Testis (tissue), 2 donors: ENCODE measurements at regions not wholly inside any gene's neighbourhood (a gene's known extent, or its start where the extent isn't known, plus 50 kb on each side); places are given as distances from the start of the nearest gene placed in this dataset.

Experiments used
- DNase-seq: peaks from one replicate; pipeline ENCODE4 v3.0.0-alpha.2; 2019
- H3K27ac ChIP-seq, 2 donors: fragments of 200-600 bp; sonication (generic); one replicate each; pipeline ENCODE4 v1.5.1; 2019
- H3K27me3 ChIP-seq: fragments of 200-600 bp; sonication (generic); one replicate; pipeline ENCODE4 v1.5.1; 2019
- H3K36me3 ChIP-seq: fragments of 200-600 bp; sonication (generic); one replicate; pipeline ENCODE4 v1.5.1; 2017; ENCODE audit warnings: low read depth; ENCODE audit errors: missing control alignments
- H3K4me1 ChIP-seq: fragments of 200-600 bp; sonication (generic); one replicate; pipeline ENCODE4 v1.5.1; 2019
- H3K4me3 ChIP-seq, 2 donors: fragments of 200-600 bp; sonication (generic); one replicate each; pipeline ENCODE4 v1.5.1; 2017 to 2019
- H3K9me3 ChIP-seq: fragments of 200-600 bp; sonication (generic); one replicate; pipeline ENCODE4 v1.5.1; 2017
- CTCF ChIP-seq, 3 experiments: fragments of 450-650 bp in 2 of 3; fragments of 200-600 bp in 1 of 3; sonication (generic) in 1 of 3; IDR thresholded peaks; one replicate each; pipeline ENCODE4 v1.5.1; 2016 to 2019; ENCODE audit warnings: antibody characterized with exemption in 3 of 3, mild to moderate bottlenecking in 2 of 3, moderate library complexity in 1 of 3
- POLR2A ChIP-seq: fragments of 450-650 bp; IDR thresholded peaks from one replicate; pipeline ENCODE4 v1.6.1; 2017; ENCODE audit warnings: antibody characterized with exemption, mild to moderate bottlenecking, moderate library complexity
- WGBS, 2 donors: methylation state at CpG; one replicate each; pipeline ENCODE4 v1.1.5; 2018; 5-methylcytosine and 5-hydroxymethylcytosine counted together
- intact Hi-C: fragments of 100-400 bp; cut with DNase I; formaldehyde crosslinking; loops from one replicate; pipeline ENCODE4 v1.15.1; 2023; ENCODE audit warnings: low total_unique reads

- H3K4me3 ChIP-seq: no peak overlapping the region
- H3K4me1 ChIP-seq: no peaks in the 10 kb centered on the region
- no peak overlapping the region for H3K27ac ChIP-seq
- H3K9me3 ChIP-seq: no peaks in the 10 kb centered on the region
- H3K27me3 ChIP-seq: no peaks in the 10 kb centered on the region
- 66 to 70% methylated on average over 5 to 6 of the region's 6 CpGs for WGBS, 2 donors
- no peaks in the 10 kb centered on the region for H3K36me3 ChIP-seq
- intact Hi-C loops: no loop called here
- DNase-seq: no peak
- no peak for TF ChIP-seq POLR2A
- no peak for TF ChIP-seq CTCF (IDR thresholded peaks at IDR 0.05)
Observed at GRCh38 chr10:121265360-121266123, 332.7 kb downstream of the FGFR2 start.

GRCh38 chr10:121266370-121266769 lies 331.9 kb downstream of the FGFR2 start:
- TF ChIP-seq CTCF (IDR thresholded peaks at IDR 0.05): no peak
- no peak for TF ChIP-seq POLR2A
- no peak overlapping the region for H3K4me3 ChIP-seq

GRCh38 chr10:121267236-121268003 lies 330.8 kb downstream of the FGFR2 start:
- H3K4me3 ChIP-seq: no peak overlapping the region
- no peaks in the 10 kb centered on the region for H3K4me1 ChIP-seq
- TF ChIP-seq CTCF (IDR thresholded peaks at IDR 0.05) (no peak), POLR2A (no peak)
- DNase-seq: peak; percentile 70
- H3K36me3 ChIP-seq: no peaks in the 10 kb centered on the region
- no peak overlapping the region for H3K27ac ChIP-seq
- H3K27me3 ChIP-seq: no peaks in the 10 kb centered on the region
- intact Hi-C loops: no loop called here
- H3K9me3 ChIP-seq: no peaks in the 10 kb centered on the region
- 56 to 75% methylated on average over 11 of the region's 11 CpGs for WGBS, 2 donors

More at GRCh38 chr10:121266370-121266769, 331.9 kb downstream of the FGFR2 start:
- intact Hi-C loops: no loop called here
- DNase-seq: no peak
- 70 to 77% methylated on average over 5 of the region's 5 CpGs for WGBS, 2 donors
- H3K27me3 ChIP-seq: no peaks in the 10 kb centered on the region
- H3K36me3 ChIP-seq: no peaks in the 10 kb centered on the region
- no peaks in the 10 kb centered on the region for H3K9me3 ChIP-seq
- no peaks in the 10 kb centered on the region for H3K4me1 ChIP-seq
- H3K27ac ChIP-seq: no peak overlapping the region

- H3K27me3 ChIP-seq: no peaks in the 10 kb centered on the region
- no peaks in the 10 kb centered on the region for H3K9me3 ChIP-seq
- WGBS, 2 donors: 68 to 69% methylated on average over 5 of the region's 5 CpGs
- H3K4me3 ChIP-seq: no peak overlapping the region
- TF ChIP-seq CTCF (IDR thresholded peaks at IDR 0.05): no peak
- TF ChIP-seq POLR2A: no peak
- no peak for DNase-seq
- intact Hi-C loops: no loop called here
- no peaks in the 10 kb centered on the region for H3K36me3 ChIP-seq
- no peak overlapping the region for H3K27ac ChIP-seq
- no peaks in the 10 kb centered on the region for H3K4me1 ChIP-seq
Observed at GRCh38 chr10:121268363-121268762, 329.9 kb downstream of the FGFR2 start.
